Stomach (tissue), 4 donors: ENCODE measurements at regions not wholly inside any gene's neighbourhood (a gene's known extent, or its start where the extent isn't known, plus 50 kb on each side); places are given as distances from the start of the nearest gene placed in this dataset.

ENCODE experiments used
- CTCF ChIP-seq, 7 experiments: fragments of 450-650 bp in 4 of 7; fragments of 200-600 bp in 3 of 7; sonication (generic) in 3 of 7; IDR thresholded peaks; one replicate each; pipeline ENCODE4 v1.5.1; 2016 to 2019; ENCODE audit warnings: antibody characterized with exemption in 7 of 7, control low read depth in 2 of 7, mild to moderate bottlenecking in 1 of 7
- EP300 ChIP-seq: sonication (generic); formaldehyde crosslinking; IDR thresholded peaks from one replicate; pipeline ENCODE4 v1.6.1; 2017; ENCODE audit warnings: antibody characterized with exemption
- POLR2AphosphoS5 ChIP-seq, 3 donors: sonication (generic); formaldehyde crosslinking; IDR thresholded peaks; one replicate each; pipeline ENCODE4 v1.6.1; 2016; ENCODE audit warnings: antibody characterized with exemption in 3 of 3

- no peak for TF ChIP-seq EP300
- no peak for TF ChIP-seq POLR2AphosphoS5 (IDR thresholded peaks at IDR 0.05)
- no peak for TF ChIP-seq CTCF (IDR thresholded peaks at IDR 0.05)
These were observed 111.7 kb downstream of the ADAMTS15 start for GRCh38 chr11:130560000-130560780.
